ENCODE measurements at regions not wholly inside any gene's neighbourhood (a gene's known extent, or its start where the extent isn't known, plus 50 kb on each side); places are given as distances from the start of the nearest gene placed in this dataset.

GRCh38 chr4:169933531-169933930 lies 92.7 kb downstream of the MFAP3L start:
- Histone ChIP-seq H3K27me3 (ENCODE audit: control insufficient read depth in 1 of 2, insufficient read depth in 2 of 2, low read length in 2 of 2) (no peaks in the 10 kb centered on the region; a peak in 1 of 5 replicates), H3K4me2 (ENCODE audit: low read depth, low read length) (no peak overlapping the region), H3K27ac (ENCODE audit: extremely low read length, insufficient read depth, low read length) (no peak overlapping the region), H3K9ac (ENCODE audit: insufficient read depth, low read depth, low read length) (no peak overlapping the region), H3K79me2 (ENCODE audit: insufficient read depth, low read length) (no peaks in the 10 kb centered on the region), H3K36me3 (replicated peaks in 1 of 2; ENCODE audit: control insufficient read depth in 1 of 2, insufficient read depth in 2 of 2, low read length in 2 of 2) (no peaks in the 10 kb centered on the region), H2AFZ (ENCODE audit: low read length) (no peak overlapping the region), H4K20me1 (ENCODE audit: insufficient read depth, low read length) (no peaks in the 10 kb centered on the region), H3K9me3 (ENCODE audit: low read length) (no peaks in the 10 kb centered on the region), H3K4me1 (ENCODE audit: insufficient read depth, low read length) (no peaks in the 10 kb centered on the region), H3K4me3 (replicated peaks in 1 of 3; ENCODE audit: insufficient read depth in 1 of 3, low read depth in 2 of 3, low read length in 3 of 3) (no peak overlapping the region)
- ATAC-seq: no peak
- no peak for DNase-seq (ENCODE audit: low spot score)
- 4% methylated on average over 2 of the region's 3 CpGs for WGBS (ENCODE audit: low lambda C conversion rate)
- ChIA-PET CTCF (ENCODE audit: low intra/inter-chr PET ratio, low total read pairs) (no interaction called here), POLR2A (no interaction called here)
- no TSS peak for BruUV-seq (replicated peaks)
- no peak for FAIRE-seq
- intact Hi-C loops (cut with micrococcal nuclease; ENCODE audit: unreplicated experiment) (no loop called here), in situ Hi-C loops (cut with HindIII; ENCODE audit: extremely low pct_ligation_motif_present, low pct_unique_long_range_greater_than_20kb) (no loop called here)
- TF ChIP-seq NFYB (CRISPR knock-in tag; IDR thresholded peaks at IDR 0.05) (no peak), U2AF2 (IDR thresholded peaks at IDR 0.05; ENCODE audit: low read depth, low read length) (no peak), MAFK (conservative IDR thresholded peaks at IDR 0.05 in 1 of 2, IDR thresholded peaks at IDR 0.05 in 1 of 2; ENCODE audit: low read length in 2 of 2) (0 out of 4 replicates have a peak, but pooled peaks of 1 of the 2 experiments have one; percentile 5), ZNF138 (CRISPR knock-in tag; IDR thresholded peaks at IDR 0.05; ENCODE audit: low read depth) (no peak), ZNF639 (CRISPR knock-in tag; conservative IDR thresholded peaks at IDR 0.05) (no peak), NFE2L2 (IDR thresholded peaks at IDR 0.05; ENCODE audit: low read length) (peak; percentile 26; the same call in 1 of the 2 replicates), RNF219 (CRISPR knock-in tag; IDR thresholded peaks at IDR 0.05) (no peak), HMGXB4 (CRISPR knock-in tag; IDR thresholded peaks at IDR 0.05; ENCODE audit: borderline replicate concordance in 1 of 2, low read depth in 1 of 2) (no peak)

All from HepG2 (cell line).